ENCODE measurements at regions not wholly inside any gene's neighbourhood (a gene's known extent, or its start where the extent isn't known, plus 50 kb on each side); places are given as distances from the start of the nearest gene placed in this dataset.

DNA sequence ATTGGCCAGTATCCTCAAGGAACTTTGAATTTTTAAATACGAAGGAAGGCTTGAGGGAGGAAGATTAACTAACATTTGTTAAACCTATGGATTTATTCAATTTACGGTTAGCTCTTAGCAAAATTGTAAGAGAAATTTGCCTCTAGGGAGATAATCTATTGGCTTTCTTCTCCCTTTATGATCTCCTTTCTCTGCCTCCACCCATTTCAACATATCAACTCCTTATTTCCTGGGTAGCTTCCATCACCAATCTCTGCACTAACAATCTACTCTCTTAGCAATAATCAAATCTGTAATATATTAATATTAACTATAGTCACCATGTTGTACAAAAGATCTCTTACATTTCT is 233.9 kb upstream of the CSNK1A1L start:
- H3F3A ChIP-seq (ENCODE audit: control insufficient read depth, insufficient read depth), result no peaks in the 10 kb centered on the region

GRCh38 chr13:37338726-37339385 is 233.4 kb upstream of the CSNK1A1L start:
- Histone ChIP-seq H3K27me3 (ENCODE audit: control insufficient read depth, low read length) (no peaks in the 10 kb centered on the region), H3K79me2 (ENCODE audit: control insufficient read depth, low read length) (no peaks in the 10 kb centered on the region), H4K20me1 (ENCODE audit: control insufficient read depth, insufficient read depth, low read depth, low read length) (no peaks in the 10 kb centered on the region), H3F3A (ENCODE audit: control insufficient read depth, insufficient read depth) (no peaks in the 10 kb centered on the region), H3K9me3 (ENCODE audit: control insufficient read depth, insufficient read depth, low read length) (no peaks in the 10 kb centered on the region), H3K36me3 (ENCODE audit: control insufficient read depth, low read length) (no peaks in the 10 kb centered on the region), H3K4me1 (ENCODE audit: control insufficient read depth, low read length) (no peaks in the 10 kb centered on the region), H3K27ac (ENCODE audit: low read depth, low read length) (no peak overlapping the region), H3K4me3 (ENCODE audit: low read length) (no peak overlapping the region), H3K4me2 (ENCODE audit: low read length) (no peak overlapping the region), H3K9me2 (replicated peaks; ENCODE audit: control insufficient read depth, low read length) (no peaks in the 10 kb centered on the region)
- TF ChIP-seq EZH2phosphoT487 (IDR thresholded peaks at IDR 0.05; ENCODE audit: borderline replicate concordance, low read length), result no peak
- TF ChIP-seq, protein P1, sequence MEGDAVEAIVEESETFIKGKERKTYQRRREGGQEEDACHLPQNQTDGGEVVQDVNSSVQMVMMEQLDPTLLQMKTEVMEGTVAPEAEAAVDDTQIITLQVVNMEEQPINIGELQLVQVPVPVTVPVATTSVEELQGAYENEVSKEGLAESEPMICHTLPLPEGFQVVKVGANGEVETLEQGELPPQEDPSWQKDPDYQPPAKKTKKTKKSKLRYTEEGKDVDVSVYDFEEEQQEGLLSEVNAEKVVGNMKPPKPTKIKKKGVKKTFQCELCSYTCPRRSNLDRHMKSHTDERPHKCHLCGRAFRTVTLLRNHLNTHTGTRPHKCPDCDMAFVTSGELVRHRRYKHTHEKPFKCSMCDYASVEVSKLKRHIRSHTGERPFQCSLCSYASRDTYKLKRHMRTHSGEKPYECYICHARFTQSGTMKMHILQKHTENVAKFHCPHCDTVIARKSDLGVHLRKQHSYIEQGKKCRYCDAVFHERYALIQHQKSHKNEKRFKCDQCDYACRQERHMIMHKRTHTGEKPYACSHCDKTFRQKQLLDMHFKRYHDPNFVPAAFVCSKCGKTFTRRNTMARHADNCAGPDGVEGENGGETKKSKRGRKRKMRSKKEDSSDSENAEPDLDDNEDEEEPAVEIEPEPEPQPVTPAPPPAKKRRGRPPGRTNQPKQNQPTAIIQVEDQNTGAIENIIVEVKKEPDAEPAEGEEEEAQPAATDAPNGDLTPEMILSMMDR (IDR thresholded peaks at IDR 0.05; ENCODE audit: low read depth, low read length, poor library complexity, severe bottlenecking), result no peak

More for the DNA sequence above, 233.9 kb upstream of the CSNK1A1L start:
- Histone ChIP-seq H3K4me1 (ENCODE audit: control insufficient read depth, low read length) (no peaks in the 10 kb centered on the region), H3K9me3 (ENCODE audit: control insufficient read depth, insufficient read depth, low read length) (no peaks in the 10 kb centered on the region), H3K4me3 (ENCODE audit: low read length) (no peak overlapping the region), H3K79me2 (ENCODE audit: control insufficient read depth, low read length) (no peaks in the 10 kb centered on the region), H4K20me1 (ENCODE audit: control insufficient read depth, insufficient read depth, low read depth, low read length) (no peaks in the 10 kb centered on the region), H3K27ac (ENCODE audit: low read depth, low read length) (no peak overlapping the region), H3K27me3 (ENCODE audit: control insufficient read depth, low read length) (no peaks in the 10 kb centered on the region), H3K9me2 (replicated peaks; ENCODE audit: control insufficient read depth, low read length) (no peaks in the 10 kb centered on the region), H3K36me3 (ENCODE audit: control insufficient read depth, low read length) (no peaks in the 10 kb centered on the region), H3K4me2 (ENCODE audit: low read length) (no peak overlapping the region)
- no peak for TF ChIP-seq EZH2phosphoT487 (IDR thresholded peaks at IDR 0.05; ENCODE audit: borderline replicate concordance, low read length)
- TF ChIP-seq, protein P1 (IDR thresholded peaks at IDR 0.05; ENCODE audit: low read depth, low read length, poor library complexity, severe bottlenecking), result no peak

- H3K4me2 ChIP-seq (ENCODE audit: low read length), result no peak overlapping the region
- H3K4me3 ChIP-seq (ENCODE audit: low read length), result no peak overlapping the region
- no peaks in the 10 kb centered on the region for H3K79me2 ChIP-seq (ENCODE audit: control insufficient read depth, low read length)
- no peaks in the 10 kb centered on the region for H3F3A ChIP-seq (ENCODE audit: control insufficient read depth, insufficient read depth)
- H3K9me2 ChIP-seq (replicated peaks; ENCODE audit: control insufficient read depth, low read length), result no peaks in the 10 kb centered on the region
- H3K27ac ChIP-seq (ENCODE audit: low read depth, low read length), result no peak overlapping the region
- no peaks in the 10 kb centered on the region for H3K4me1 ChIP-seq (ENCODE audit: control insufficient read depth, low read length)
- H3K36me3 ChIP-seq (ENCODE audit: control insufficient read depth, low read length), result no peaks in the 10 kb centered on the region
- no peaks in the 10 kb centered on the region for H4K20me1 ChIP-seq (ENCODE audit: control insufficient read depth, insufficient read depth, low read depth, low read length)
- TF ChIP-seq EZH2phosphoT487 (IDR thresholded peaks at IDR 0.05; ENCODE audit: borderline replicate concordance, low read length), result no peak
- TF ChIP-seq, protein P1 (IDR thresholded peaks at IDR 0.05; ENCODE audit: low read depth, low read length, poor library complexity, severe bottlenecking), result no peak
- H3K27me3 ChIP-seq (ENCODE audit: control insufficient read depth, low read length), result no peaks in the 10 kb centered on the region
- H3K9me3 ChIP-seq (ENCODE audit: control insufficient read depth, insufficient read depth, low read length), result no peaks in the 10 kb centered on the region
Measured at GRCh38 chr13:37326334-37326733, 220.9 kb upstream of the CSNK1A1L start.

Data from DOHH2 (cell line).